NCI-H345 (cell line): ENCODE measurements at regions not wholly inside any gene's neighbourhood (a gene's known extent, or its start where the extent isn't known, plus 50 kb on each side); places are given as distances from the start of the nearest gene placed in this dataset.
"Not testable (repeated sequence)": the region's sequence is repeated elsewhere in the genome, so short reads cannot be mapped to it uniquely, and the experiment has no call there.

Experiments used
- DNase-seq: peaks from one replicate; lab custom pipeline; 2025; lab: John Stamatoyannopoulos, UW

DNA sequence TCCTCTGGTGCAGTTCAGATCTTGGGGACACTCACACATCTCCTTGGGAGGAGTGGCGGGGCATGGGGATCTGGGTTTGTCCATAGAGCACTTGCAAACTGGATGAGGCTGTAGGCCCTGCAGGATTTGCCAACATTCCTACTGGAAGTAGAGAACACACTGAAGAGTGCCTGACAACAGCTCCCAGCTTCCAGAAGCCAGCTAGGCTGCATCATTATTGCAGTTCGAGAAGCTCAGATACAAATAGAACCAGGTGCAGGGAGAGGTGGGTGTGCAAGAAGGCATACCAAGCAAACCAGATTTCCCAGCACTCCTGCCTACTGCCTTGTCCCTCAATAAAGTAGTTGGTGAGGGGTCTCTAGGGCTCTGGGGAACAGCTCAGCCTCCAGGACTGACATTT is 52.5 kb downstream of the RHOB start:
- no peak for DNase-seq

DNA sequence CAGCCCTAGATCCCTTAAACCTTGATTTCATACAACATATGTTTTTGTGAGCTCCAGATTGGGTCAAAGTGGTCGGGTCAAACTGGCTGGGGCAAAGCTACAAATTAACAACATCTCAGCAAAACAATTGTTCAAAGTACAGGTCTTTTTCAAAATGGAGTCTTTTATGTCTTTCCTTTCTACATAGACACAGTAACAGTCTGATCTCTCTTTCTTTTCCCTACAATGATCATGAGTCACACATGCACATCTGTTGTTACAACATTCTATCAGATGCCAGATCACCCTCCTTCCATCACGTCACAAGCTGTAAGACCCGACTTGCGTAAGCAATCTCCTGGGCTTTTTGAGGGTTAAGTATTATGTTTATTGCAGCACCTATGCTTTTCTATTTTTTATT is 55.1 kb downstream of the RHOB start:
- DNase-seq: no peak

DNA sequence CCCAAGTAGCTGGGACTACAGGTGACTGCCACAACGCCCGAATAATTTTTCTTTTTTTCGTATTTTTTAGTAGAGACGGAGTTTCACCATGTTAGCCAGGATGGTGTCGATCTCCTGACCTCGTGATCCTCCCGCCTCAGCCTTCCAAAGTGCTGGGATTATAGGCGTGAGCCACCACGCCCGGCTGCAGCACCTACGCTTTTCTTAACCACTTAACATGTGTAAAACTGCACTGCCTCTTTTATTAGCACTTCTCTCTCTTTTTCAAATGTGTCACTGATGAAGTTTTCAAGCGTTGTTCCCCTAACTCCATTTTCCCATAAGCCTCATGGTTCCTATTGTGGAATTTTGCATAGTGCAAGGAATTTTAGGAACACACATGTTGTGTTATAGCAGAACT is 55.6 kb downstream of the RHOB start:
- DNase-seq: not testable (repeated sequence)

GRCh38 chr2:20504174-20504573 is 57.3 kb downstream of the RHOB start:
- no peak for DNase-seq

DNA sequence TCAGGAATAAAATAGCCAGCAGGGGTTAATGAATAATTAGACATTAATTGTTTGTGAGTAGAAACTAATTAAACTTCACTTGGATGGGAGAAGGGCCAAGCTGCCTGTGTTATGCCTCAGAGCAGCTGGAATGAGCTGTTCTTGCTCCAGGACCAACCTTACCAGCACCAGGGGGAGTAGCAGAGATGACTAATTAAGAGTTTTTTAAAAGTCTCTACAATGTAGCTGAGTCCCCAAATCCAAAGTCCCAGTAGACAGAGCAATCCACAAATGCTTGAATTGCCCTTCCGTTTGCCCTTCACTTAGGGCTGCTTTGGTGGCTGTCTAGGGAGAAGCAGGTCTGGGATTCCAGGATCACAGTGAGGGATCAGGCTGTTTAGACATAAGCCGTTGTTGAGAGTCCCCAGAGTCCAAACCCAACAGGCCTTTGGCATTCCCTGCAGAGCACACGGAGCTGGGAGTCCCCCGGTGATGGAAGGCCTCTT is 59.4 kb downstream of the RHOB start:
- DNase-seq: no peak

DNA sequence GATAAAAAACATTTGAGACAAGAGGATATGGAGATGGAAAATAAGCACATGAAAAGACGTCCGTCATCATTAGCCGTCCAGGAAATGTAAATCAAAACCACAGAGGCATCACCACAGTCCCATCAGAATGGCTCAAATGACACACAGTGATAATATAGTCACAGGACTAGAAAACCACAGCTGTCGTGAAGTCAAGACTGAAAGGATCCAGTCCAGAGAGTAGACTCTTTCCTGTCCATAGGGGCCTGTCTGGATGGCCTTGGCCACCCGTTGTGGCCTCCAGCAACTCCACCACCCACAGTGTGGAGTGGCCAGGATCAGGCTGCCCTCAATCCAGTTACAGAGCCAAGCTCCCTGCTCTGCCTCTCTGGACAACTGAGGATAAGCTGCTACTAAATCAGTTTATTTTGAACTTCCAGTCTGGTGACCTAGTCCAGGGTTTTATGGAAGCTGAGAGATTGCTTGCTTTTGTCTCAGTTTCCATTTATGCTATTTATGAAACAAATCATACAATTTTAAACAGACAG is 60.4 kb downstream of the RHOB start:
- no peak for DNase-seq

DNA sequence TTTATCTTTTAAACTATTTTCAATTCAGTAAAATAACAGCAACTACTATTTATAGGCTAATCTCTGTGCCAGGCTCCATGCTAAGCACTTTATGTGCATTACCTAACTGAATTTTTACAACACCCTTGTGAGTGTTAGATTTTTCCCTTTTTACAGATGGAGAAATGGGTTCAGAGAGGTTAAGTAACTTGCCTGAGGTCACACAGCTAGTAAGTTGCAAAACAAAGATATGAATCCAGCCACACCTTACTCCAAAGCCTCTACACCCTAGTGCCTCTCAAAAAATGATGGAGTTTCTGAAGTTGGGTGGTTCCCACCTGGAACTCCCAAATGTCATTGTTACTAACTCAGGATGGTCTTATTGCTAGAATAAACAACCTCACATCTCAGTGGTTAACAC is 60.8 kb downstream of the RHOB start:
- DNase-seq: no peak

DNA sequence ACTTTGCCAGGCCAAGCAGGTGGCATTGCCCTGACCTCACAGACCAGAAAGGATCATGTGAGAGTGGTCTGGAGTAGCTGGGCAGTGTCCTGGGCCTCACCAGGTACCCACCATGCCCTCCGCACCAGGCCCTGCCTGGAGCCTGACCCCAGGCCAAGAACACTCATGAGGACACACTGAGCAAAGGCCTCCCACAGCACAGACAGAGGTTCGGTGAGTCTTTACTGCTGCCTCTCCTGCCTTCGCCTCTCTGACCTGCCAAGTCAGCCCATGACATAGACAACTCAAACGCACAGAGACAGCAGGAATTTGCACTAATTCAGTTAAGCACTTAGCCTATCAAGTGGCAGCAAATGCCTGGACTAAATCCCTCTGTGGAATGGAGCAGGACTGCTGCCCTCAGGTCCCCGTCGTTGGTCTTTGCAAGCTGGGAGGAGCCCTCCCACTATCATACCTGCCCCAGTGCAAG is 62.5 kb downstream of the RHOB start:
- DNase-seq: no peak

GRCh38 chr2:20509770-20510490 is 63.1 kb downstream of the RHOB start:
- DNase-seq: peak; percentile 8

GRCh38 chr2:20511130-20511529 is 64.3 kb downstream of the RHOB start:
- DNase-seq: no peak

DNA sequence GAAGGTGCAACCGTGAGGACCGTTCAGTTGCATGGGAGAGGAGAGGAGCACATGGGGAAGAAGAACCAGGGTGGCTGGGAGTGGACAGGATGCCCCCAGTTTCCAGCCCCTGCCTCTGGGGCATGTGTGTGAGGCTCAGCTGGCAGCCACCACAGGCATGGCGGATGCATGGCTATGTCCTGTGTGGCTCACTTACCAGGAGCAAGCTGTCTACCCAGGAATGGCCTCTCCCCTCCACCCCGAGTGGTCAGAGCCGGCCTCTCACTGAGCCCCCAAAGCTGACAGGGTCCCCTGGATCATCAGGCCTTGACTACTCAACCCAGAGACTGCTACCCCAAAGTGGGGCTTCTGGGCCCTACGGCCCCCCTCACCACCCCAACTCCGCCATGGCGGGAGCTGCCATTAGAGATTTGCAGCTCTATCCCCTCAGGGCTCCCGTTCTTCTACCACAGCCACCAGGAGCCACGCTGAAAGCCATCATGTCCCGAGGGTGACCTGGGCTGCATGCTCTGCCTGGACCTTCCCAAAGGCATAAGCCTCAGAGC is 65.3 kb downstream of the RHOB start:
- DNase-seq: no peak

- no peak for DNase-seq
Observed at GRCh38 chr2:20513946-20514345, 67.1 kb downstream of the RHOB start.

GRCh38 chr2:20514596-20515269 is 67.9 kb downstream of the RHOB start:
- no peak for DNase-seq

DNA sequence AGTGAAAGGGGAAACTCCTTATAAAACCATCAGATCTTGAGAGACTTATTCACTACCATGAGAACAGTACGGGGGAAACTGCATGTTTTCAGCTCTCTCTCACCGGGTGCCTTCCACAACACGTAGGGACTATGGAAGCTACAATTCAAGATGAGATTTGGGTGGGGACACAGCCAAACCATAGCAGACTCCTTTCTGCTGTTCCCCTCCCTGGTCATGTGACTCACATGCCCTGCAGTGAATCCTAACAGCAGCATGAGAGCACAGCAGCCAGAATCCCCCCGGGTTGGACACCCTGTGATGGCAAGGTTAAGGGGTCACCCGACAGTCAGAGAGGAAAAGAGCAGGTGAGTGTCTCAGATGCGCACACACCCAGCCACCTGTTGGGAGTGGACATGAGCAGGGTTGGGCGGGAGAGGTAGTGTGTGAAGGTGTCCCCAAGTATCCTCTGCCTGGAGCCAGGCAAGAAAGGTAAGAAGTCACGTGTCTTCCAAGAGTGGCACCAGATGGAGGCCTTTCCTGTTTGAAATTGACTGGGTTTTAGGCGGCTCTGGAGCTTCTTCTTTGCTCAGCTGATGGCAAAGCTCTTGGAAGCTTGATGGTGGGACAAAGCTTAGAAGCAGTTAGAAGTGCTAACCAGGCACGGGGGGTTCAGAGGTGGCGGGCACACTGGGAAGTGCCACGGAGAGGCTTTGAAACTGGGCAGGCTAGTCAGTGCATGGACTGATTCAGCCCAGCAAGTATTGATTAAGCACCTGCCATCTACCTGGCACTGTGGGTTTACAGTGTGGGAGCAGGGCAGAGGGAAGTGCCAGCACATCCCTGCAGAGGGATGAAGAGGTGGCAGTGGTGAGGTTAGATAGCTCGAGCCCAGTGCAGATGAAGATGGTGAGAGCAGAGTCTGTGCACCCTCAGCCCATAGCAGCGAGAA is 68.7 kb downstream of the RHOB start:
- no peak for DNase-seq

GRCh38 chr2:20516291-20516645 is 69.4 kb downstream of the RHOB start:
- no peak for DNase-seq

- no peak for DNase-seq
Observed at GRCh38 chr2:20516646-20517341, 69.9 kb downstream of the RHOB start.

DNA sequence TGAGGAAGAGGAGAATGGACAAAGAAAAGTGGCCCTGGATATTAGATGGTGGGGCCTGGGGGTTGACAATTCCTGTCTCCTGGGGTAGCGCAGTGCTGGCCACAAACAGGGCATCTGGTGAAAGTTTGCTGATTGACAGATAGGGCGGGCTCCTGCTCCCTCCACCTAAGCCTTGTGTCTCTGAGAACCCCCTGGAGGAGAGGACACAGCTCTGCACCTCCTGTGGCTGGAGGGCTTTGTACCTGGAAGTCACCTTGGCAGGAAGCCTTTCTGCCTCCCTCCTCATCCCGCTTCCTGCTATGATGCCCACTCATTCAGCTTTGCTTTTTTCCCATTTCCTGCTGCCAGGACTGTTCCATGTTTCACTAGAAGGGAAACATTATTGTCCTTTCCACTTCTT is 72.4 kb downstream of the RHOB start:
- no peak for DNase-seq

DNA sequence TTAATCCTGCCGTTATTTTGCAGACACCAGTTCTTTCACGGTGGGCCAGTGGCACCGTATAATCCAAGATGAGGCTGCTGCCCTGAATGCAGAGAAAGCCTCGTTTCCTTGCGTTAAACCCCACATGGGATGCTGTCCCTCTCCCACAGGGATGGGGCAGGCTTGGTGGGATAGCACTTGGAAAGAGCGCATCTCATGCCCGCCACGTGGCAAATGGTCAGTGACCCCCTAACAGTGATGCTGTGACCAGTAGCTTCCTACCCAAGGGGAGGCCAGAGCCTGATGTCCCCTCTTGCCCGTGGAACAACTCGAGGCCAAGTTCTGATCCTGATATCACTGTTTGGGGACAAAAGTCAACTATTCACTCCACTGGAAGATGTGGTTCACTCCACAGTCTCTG is 73.3 kb downstream of the RHOB start:
- DNase-seq: no peak

DNA sequence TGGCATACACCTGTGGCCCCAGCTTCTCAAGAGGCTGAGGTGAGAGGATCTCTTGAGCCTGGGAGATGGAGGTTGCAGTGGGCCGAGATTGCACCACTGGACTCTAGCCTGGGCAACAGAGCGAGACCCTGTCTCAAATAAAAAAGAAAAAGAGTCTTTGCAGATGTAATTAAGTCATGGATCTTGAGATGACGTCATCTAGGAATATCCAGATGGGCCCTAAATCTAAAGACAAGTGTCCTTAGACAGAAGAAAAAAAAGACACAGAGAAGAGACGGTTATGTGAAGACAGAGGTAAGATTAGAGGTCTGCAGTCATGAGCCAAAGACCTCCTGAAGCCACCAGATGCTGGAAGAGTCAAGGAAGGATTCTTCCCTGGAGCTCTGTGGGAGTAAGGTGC is 74.3 kb downstream of the RHOB start:
- no peak for DNase-seq

DNA sequence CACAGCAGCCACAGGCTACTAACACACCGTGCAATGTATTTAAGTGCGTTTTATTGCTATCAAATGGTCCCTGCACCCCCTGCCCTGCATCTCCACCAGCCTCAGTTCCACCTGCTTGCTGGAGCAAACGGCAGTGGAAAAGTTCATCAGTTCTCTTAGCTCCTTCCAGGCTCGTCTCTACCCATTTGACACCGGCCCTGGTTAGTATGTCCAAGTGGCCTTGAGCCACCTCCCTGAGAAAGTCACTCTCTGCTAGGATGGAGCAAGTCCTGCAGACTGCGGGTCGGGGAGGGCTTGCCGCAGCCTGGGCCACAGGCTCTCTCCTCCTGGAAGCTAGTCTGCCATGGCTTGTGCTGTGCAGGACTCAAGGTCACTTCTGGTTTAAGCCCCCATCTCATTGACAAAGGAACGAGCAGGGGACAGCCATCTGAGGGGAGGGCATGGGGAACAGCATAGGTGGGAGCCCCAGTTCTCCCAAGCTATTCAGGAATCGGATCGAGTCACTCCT is 74.9 kb downstream of the RHOB start:
- DNase-seq: no peak
